ENCODE measurements at regions not wholly inside any gene's neighbourhood (a gene's known extent, or its start where the extent isn't known, plus 50 kb on each side); places are given as distances from the start of the nearest gene placed in this dataset.

DNA sequence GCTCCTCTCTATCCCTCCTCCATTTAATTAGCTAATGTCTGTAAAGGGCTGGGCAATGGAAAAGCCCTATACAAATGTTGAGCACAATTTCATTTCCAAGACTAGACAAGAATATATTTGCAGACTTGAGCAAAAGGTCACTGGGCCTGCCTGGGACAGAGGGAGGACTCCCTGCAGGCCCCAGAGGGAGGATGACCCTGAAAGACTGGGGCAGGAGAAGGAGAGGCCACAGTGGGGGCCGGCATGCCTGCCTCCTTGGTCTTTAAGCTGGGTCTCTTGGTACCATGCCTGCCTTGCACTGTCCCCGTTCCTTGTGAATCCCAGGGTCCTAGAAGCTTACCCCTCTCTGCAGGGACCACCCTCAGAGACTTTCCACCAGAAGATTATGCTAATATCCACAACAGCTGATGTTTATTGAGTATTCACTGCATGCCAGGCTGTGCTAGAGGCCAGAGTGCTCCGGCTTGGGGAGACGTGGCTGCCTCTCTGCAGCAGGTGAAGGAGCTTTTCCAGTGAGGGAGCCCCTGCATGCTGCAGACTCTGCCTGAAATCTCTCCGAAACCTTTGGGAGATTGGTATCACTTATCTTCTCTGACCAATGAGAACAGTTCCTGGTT is 72.7 kb upstream of the HSPA9 start:
- no peak overlapping the region for H3K4me3 ChIP-seq (ENCODE audit: low read depth, low read length)
- TF ChIP-seq, protein P1, sequence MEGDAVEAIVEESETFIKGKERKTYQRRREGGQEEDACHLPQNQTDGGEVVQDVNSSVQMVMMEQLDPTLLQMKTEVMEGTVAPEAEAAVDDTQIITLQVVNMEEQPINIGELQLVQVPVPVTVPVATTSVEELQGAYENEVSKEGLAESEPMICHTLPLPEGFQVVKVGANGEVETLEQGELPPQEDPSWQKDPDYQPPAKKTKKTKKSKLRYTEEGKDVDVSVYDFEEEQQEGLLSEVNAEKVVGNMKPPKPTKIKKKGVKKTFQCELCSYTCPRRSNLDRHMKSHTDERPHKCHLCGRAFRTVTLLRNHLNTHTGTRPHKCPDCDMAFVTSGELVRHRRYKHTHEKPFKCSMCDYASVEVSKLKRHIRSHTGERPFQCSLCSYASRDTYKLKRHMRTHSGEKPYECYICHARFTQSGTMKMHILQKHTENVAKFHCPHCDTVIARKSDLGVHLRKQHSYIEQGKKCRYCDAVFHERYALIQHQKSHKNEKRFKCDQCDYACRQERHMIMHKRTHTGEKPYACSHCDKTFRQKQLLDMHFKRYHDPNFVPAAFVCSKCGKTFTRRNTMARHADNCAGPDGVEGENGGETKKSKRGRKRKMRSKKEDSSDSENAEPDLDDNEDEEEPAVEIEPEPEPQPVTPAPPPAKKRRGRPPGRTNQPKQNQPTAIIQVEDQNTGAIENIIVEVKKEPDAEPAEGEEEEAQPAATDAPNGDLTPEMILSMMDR (IDR thresholded peaks at IDR 0.05; ENCODE audit: low read depth, low read length): no peak

DNA sequence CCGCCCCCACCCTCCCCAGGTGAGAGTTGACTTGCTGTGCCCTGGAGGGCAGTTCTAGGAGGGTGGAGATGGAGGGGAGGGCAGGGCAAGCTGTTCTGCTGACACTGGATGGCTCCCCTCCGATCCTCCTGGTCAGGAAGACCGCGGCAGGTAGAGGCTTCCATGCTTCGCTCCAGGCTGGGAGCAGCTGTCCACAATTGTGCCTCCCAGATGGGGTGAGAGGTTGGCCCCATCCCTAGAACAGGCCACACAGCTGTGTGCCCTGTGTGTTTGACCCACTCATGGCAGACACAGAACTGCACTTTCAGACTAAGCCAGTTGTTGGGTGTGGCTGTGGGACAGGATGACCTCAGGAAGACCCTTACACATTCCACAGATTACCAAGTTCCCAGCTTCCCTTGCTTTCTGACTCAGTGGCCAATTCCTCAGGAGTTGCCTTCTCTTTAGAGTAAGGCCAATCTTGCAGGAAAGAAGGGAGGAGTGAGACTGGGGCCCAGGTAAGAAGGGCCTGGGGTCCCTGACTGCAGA is 72.1 kb upstream of the HSPA9 start:
- TF ChIP-seq, protein P1 (IDR thresholded peaks at IDR 0.05; ENCODE audit: low read depth, low read length): no peak
- H3K4me3 ChIP-seq (ENCODE audit: low read depth, low read length): no peak overlapping the region

DNA sequence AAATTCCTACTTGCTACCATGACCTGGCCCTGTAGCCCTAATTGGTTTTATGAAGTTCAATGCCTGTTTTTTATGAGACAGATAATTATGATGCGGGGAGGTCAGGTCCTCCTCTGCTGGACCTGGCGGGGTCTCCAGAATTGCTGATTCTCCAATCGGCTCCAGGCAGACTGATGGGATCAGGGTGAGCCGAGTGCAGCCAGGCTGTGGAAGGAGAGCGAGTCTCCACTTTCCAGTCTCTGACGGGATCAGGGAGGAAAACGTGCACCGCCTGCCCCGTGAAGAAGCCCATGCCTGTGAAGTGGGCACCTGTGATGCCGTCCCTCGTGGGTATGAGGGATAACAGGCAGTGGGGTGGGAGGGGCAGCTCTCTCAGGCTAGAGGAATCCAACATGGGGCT is 71.5 kb upstream of the HSPA9 start:
- TF ChIP-seq, protein P1 (IDR thresholded peaks at IDR 0.05; ENCODE audit: low read depth, low read length): no peak
- no peak overlapping the region for H3K4me3 ChIP-seq (ENCODE audit: low read depth, low read length)

DNA sequence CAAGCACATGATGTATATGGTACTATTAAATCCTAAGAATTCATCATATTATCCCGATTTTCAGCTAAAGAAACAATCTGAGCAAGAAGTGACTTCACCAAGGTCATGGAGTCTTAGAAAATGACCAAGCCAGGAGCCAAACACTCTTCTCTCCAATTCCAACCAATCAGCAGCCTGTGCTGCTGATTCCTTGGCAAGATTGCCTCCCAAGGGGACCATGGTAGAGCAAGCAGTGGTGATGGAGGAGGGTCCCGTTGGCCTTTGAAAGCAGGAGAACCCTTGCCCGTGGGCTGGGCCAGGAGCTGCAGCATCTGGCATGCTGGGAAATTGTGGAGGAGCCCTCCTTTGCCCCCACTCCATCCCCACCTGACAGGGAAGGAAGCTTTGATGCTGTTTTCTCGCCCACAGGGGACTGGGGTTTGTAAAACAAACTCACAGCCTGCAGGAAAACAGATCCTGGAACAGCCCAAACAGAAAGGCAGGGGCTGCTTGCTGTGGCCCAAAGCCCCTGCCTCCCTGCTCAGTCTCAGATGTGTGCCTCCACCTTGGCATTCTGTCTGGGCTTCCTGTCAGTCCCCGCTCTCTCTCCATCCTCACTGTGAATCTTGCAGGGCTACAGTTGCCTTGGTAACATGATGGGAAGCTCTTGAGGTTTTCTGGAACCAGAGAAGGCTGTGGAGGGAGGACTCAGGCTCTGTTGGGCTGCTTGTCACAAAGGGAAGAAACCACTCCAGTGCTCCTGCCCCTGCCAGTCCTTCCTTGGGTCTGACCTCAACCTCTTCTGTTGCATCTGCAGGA is 70.8 kb upstream of the HSPA9 start:
- H3K4me3 ChIP-seq (ENCODE audit: low read depth, low read length): no peak overlapping the region
- TF ChIP-seq, protein P1 (IDR thresholded peaks at IDR 0.05; ENCODE audit: low read depth, low read length): no peak

DNA sequence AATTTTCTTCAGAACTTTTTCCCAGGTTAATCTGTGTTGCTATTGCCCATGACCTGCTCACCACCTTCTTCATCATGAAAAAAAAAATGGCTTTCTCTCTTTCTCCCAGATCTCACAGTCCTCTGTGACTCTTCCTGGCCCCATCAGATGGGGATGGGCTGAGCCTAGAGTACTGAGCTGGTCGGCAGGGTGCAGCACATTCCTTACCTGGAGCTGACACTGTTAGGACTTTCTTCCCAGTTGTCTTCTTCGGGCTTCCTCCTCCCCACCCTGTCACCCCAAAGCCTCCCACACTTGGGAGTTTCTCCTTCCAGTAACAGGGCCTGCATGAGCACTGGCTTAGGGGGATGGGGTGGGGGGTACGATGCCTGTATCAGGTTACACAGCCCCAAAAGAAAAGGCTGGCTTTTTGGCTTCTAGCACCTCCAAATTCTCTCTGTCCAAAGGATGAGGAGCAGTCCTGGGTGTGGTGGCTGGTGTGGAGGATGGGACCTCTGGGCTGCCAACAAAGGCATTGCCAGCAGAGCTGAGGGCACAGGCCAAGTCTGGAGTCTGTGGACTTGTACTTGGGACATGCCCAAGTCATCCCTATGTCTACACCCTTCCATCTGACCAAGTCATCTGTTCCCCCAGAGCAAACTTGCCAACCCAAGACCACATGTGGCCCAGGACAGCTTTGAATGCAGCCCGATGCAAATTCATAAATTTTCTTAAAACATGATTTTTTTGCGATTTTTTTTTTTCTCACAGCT is 68.0 kb upstream of the HSPA9 start:
- H3K4me3 ChIP-seq (ENCODE audit: low read depth, low read length): no peak overlapping the region
- TF ChIP-seq, protein P1 (IDR thresholded peaks at IDR 0.05; ENCODE audit: low read depth, low read length): no peak

DNA sequence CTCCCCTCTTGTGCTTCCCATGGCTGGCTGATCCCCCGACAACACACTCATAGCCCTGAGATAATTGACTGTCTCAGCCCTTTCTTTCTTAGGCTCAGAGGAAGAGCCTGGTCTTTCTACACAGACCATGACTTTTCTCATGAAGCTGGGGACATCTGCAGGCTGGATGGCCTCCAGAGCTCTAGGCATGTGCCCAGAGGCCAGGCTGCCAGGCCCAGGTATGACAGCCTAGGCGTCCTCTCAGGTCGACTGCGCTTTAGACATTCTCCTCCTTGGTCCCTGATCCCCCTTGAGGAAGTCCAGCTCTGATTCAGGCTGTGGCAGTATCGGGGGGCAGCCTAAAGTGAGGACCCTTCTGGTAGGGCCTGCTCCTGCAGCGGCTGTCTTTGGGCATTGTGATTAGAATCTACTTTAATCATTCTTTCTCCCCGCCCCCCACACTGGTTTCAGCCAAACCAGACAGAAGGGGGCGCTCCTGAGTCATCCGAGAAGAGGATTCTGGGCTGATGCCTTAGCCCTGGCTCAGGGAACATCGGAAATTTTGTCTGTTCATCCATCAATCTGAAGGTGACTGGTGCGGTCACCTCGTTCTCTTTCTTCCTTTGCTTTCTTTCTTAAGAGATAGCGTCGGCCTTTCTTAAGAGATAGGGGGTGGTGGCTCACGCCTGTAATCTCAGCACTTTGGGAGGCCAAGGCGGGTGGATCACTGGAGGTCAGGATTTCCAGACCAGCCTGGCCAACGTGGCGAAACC is 66.5 kb upstream of the HSPA9 start:
- TF ChIP-seq, protein P1 (IDR thresholded peaks at IDR 0.05; ENCODE audit: low read depth, low read length): peak; percentile 75
- no peak overlapping the region for H3K4me3 ChIP-seq (ENCODE audit: low read depth, low read length)

Data from WI38 (cell line).